ENCODE measurements at regions not wholly inside any gene's neighbourhood (a gene's known extent, or its start where the extent isn't known, plus 50 kb on each side); places are given as distances from the start of the nearest gene placed in this dataset.
A peak's percentile ranks its signal among the peaks of the same experiment; 100 is the strongest.

- Mint-ChIP-seq H3K4me3 (no peak overlapping the region), H3K27me3 (no peaks in the 10 kb centered on the region), H3K36me3 (no peaks in the 10 kb centered on the region), H3K9me3 (peaks cover 0 to 6% (median 0%) of the 10 kb centered on the region in 7 donors), H3K4me1 (no peaks in the 10 kb centered on the region), H3K27ac (no peak overlapping the region)
- no peaks in the 10 kb centered on the region for H3K36me3 ChIP-seq (ENCODE audit: control insufficient read depth, insufficient read depth, low read length)
- no peak overlapping the region for H3K27ac ChIP-seq (ENCODE audit: insufficient read depth, low read length, poor library complexity, severe bottlenecking)
- H3K4me3 ChIP-seq (ENCODE audit: low read depth, low read length) = no peak overlapping the region
- DNase-seq (no peak), ATAC-seq (ENCODE audit: low read depth in 2 of 2) (no peak)
- H3K4me1 ChIP-seq (ENCODE audit: control insufficient read depth, insufficient read depth, low read length, poor library complexity, severe bottlenecking) = no peaks in the 10 kb centered on the region
- H3K9me3 ChIP-seq (ENCODE audit: control insufficient read depth in 2 of 2, low read length in 2 of 2) = no peaks in the 10 kb centered on the region
- no peaks in the 10 kb centered on the region for H3K27me3 ChIP-seq (ENCODE audit: control insufficient read depth, insufficient read depth, low read length)
These were observed 75.3 kb upstream of the C1QTNF7 start for GRCh38 chr4:15352524-15352923.

GRCh38 chr4:15353207-15353606 lies 74.6 kb upstream of the C1QTNF7 start:
- Mint-ChIP-seq H3K4me1 (no peaks in the 10 kb centered on the region), H3K27ac (no peak overlapping the region), H3K36me3 (no peaks in the 10 kb centered on the region), H3K27me3 (no peaks in the 10 kb centered on the region), H3K4me3 (no peak overlapping the region), H3K9me3 (peaks cover 0 to 8% (median 0%) of the 10 kb centered on the region in 7 donors)
- Histone ChIP-seq H3K4me1 (ENCODE audit: control insufficient read depth, insufficient read depth, low read length, poor library complexity, severe bottlenecking) (no peaks in the 10 kb centered on the region), H3K27ac (ENCODE audit: insufficient read depth, low read length, poor library complexity, severe bottlenecking) (no peak overlapping the region), H3K36me3 (ENCODE audit: control insufficient read depth, insufficient read depth, low read length) (no peaks in the 10 kb centered on the region), H3K9me3 (ENCODE audit: control insufficient read depth in 2 of 2, low read length in 2 of 2) (no peaks in the 10 kb centered on the region), H3K27me3 (ENCODE audit: control insufficient read depth, insufficient read depth, low read length) (no peaks in the 10 kb centered on the region), H3K4me3 (ENCODE audit: low read depth, low read length) (no peak overlapping the region)
- DNase-seq (no peak), ATAC-seq (ENCODE audit: low read depth in 2 of 2) (no peak)

- H3K9me3 Mint-ChIP-seq = peaks cover 0 to 8% (median 0%) of the 10 kb centered on the region in 7 donors
- Histone ChIP-seq H3K27ac (ENCODE audit: insufficient read depth, low read length, poor library complexity, severe bottlenecking) (no peak overlapping the region), H3K4me1 (ENCODE audit: control insufficient read depth, insufficient read depth, low read length, poor library complexity, severe bottlenecking) (no peaks in the 10 kb centered on the region), H3K4me3 (ENCODE audit: low read depth, low read length) (no peak overlapping the region), H3K36me3 (ENCODE audit: control insufficient read depth, insufficient read depth, low read length) (no peaks in the 10 kb centered on the region), H3K27me3 (ENCODE audit: control insufficient read depth, insufficient read depth, low read length) (no peaks in the 10 kb centered on the region), H3K9me3 (ENCODE audit: control insufficient read depth in 2 of 2, low read length in 2 of 2) (no peaks in the 10 kb centered on the region)
- no peaks in the 10 kb centered on the region for H3K27me3 Mint-ChIP-seq
- H3K27ac Mint-ChIP-seq = peak overlapping the region in 1 of 3 donors; percentile 25
- H3K36me3 Mint-ChIP-seq = no peaks in the 10 kb centered on the region
- no peak for DNase-seq
- ATAC-seq (ENCODE audit: low read depth in 2 of 2) = no peak
- no peaks in the 10 kb centered on the region for H3K4me1 Mint-ChIP-seq
- H3K4me3 Mint-ChIP-seq = no peak overlapping the region
These were observed 73.2 kb upstream of the C1QTNF7 start for GRCh38 chr4:15354371-15355297.

- H3K27me3 ChIP-seq (ENCODE audit: control insufficient read depth, insufficient read depth, low read length) = peaks cover 3% of the 10 kb centered on the region
- Mint-ChIP-seq H3K27ac (no peak overlapping the region), H3K27me3 (peaks cover 5% of the 10 kb centered on the region), H3K4me1 (no peaks in the 10 kb centered on the region), H3K36me3 (no peaks in the 10 kb centered on the region), H3K4me3 (no peak overlapping the region), H3K9me3 (peaks cover 0 to 7% (median 0%) of the 10 kb centered on the region in 7 donors)
- H3K9me3 ChIP-seq (ENCODE audit: control insufficient read depth in 2 of 2, low read length in 2 of 2) = no peaks in the 10 kb centered on the region
- no peaks in the 10 kb centered on the region for H3K4me1 ChIP-seq (ENCODE audit: control insufficient read depth, insufficient read depth, low read length, poor library complexity, severe bottlenecking)
- ATAC-seq (ENCODE audit: low read depth in 2 of 2) (no peak), DNase-seq (no peak)
- H3K36me3 ChIP-seq (ENCODE audit: control insufficient read depth, insufficient read depth, low read length) = no peaks in the 10 kb centered on the region
- H3K4me3 ChIP-seq (ENCODE audit: low read depth, low read length) = no peak overlapping the region
- no peak overlapping the region for H3K27ac ChIP-seq (ENCODE audit: insufficient read depth, low read length, poor library complexity, severe bottlenecking)
These were observed 66.3 kb upstream of the C1QTNF7 start for GRCh38 chr4:15361529-15361928.

- Histone ChIP-seq H3K4me1 (ENCODE audit: control insufficient read depth, insufficient read depth, low read length, poor library complexity, severe bottlenecking) (no peaks in the 10 kb centered on the region), H3K4me3 (ENCODE audit: low read depth, low read length) (no peak overlapping the region), H3K9me3 (ENCODE audit: control insufficient read depth in 2 of 2, low read length in 2 of 2) (no peaks in the 10 kb centered on the region), H3K27me3 (ENCODE audit: control insufficient read depth, insufficient read depth, low read length) (peaks cover 3% of the 10 kb centered on the region), H3K27ac (ENCODE audit: insufficient read depth, low read length, poor library complexity, severe bottlenecking) (no peak overlapping the region), H3K36me3 (ENCODE audit: control insufficient read depth, insufficient read depth, low read length) (no peaks in the 10 kb centered on the region)
- H3K36me3 Mint-ChIP-seq = no peaks in the 10 kb centered on the region
- no peaks in the 10 kb centered on the region for H3K4me1 Mint-ChIP-seq
- H3K27me3 Mint-ChIP-seq = peaks cover 5% of the 10 kb centered on the region
- ATAC-seq (ENCODE audit: low read depth in 2 of 2) = no peak
- DNase-seq = no peak
- peaks cover 0 to 7% (median 0%) of the 10 kb centered on the region in 7 donors for H3K9me3 Mint-ChIP-seq
- no peak overlapping the region for H3K27ac Mint-ChIP-seq
- H3K4me3 Mint-ChIP-seq = no peak overlapping the region
These were observed 65.3 kb upstream of the C1QTNF7 start for GRCh38 chr4:15362541-15362940.

GRCh38 chr4:15364183-15364582 lies 63.6 kb upstream of the C1QTNF7 start:
- Mint-ChIP-seq H3K4me3 (no peak overlapping the region), H3K9me3 (peaks cover 0 to 5% (median 0%) of the 10 kb centered on the region in 7 donors), H3K36me3 (no peaks in the 10 kb centered on the region), H3K27ac (no peak overlapping the region), H3K27me3 (peaks cover 5% of the 10 kb centered on the region), H3K4me1 (no peaks in the 10 kb centered on the region)
- Histone ChIP-seq H3K27ac (ENCODE audit: insufficient read depth, low read length, poor library complexity, severe bottlenecking) (no peak overlapping the region), H3K36me3 (ENCODE audit: control insufficient read depth, insufficient read depth, low read length) (no peaks in the 10 kb centered on the region), H3K9me3 (ENCODE audit: control insufficient read depth in 2 of 2, low read length in 2 of 2) (no peaks in the 10 kb centered on the region), H3K4me1 (ENCODE audit: control insufficient read depth, insufficient read depth, low read length, poor library complexity, severe bottlenecking) (no peaks in the 10 kb centered on the region), H3K27me3 (ENCODE audit: control insufficient read depth, insufficient read depth, low read length) (peaks cover 3% of the 10 kb centered on the region), H3K4me3 (ENCODE audit: low read depth, low read length) (no peak overlapping the region)
- ATAC-seq (ENCODE audit: low read depth in 2 of 2) = no peak
- DNase-seq = no peak

- no peak overlapping the region for H3K4me3 Mint-ChIP-seq
- no peaks in the 10 kb centered on the region for H3K4me1 ChIP-seq (ENCODE audit: control insufficient read depth, insufficient read depth, low read length, poor library complexity, severe bottlenecking)
- H3K9me3 Mint-ChIP-seq = peaks cover 0 to 5% (median 0%) of the 10 kb centered on the region in 7 donors
- ATAC-seq (ENCODE audit: low read depth in 2 of 2) = no peak
- no peak overlapping the region for H3K27ac ChIP-seq (ENCODE audit: insufficient read depth, low read length, poor library complexity, severe bottlenecking)
- H3K9me3 ChIP-seq (ENCODE audit: control insufficient read depth in 2 of 2, low read length in 2 of 2) = no peaks in the 10 kb centered on the region
- peaks cover under 1% of the 10 kb centered on the region for H3K27me3 Mint-ChIP-seq
- H3K27me3 ChIP-seq (ENCODE audit: control insufficient read depth, insufficient read depth, low read length) = peaks cover 3% of the 10 kb centered on the region
- no peak overlapping the region for H3K4me3 ChIP-seq (ENCODE audit: low read depth, low read length)
- H3K36me3 ChIP-seq (ENCODE audit: control insufficient read depth, insufficient read depth, low read length) = no peaks in the 10 kb centered on the region
- H3K27ac Mint-ChIP-seq = no peak overlapping the region
- H3K36me3 Mint-ChIP-seq = no peaks in the 10 kb centered on the region
- no peaks in the 10 kb centered on the region for H3K4me1 Mint-ChIP-seq
- DNase-seq = no peak
These were observed 62.2 kb upstream of the C1QTNF7 start for GRCh38 chr4:15365641-15366040.

- H3K9me3 ChIP-seq (ENCODE audit: control insufficient read depth in 2 of 2, low read length in 2 of 2) = no peaks in the 10 kb centered on the region
- no peaks in the 10 kb centered on the region for H3K36me3 Mint-ChIP-seq
- no peaks in the 10 kb centered on the region for H3K27me3 Mint-ChIP-seq
- no peaks in the 10 kb centered on the region for H3K36me3 ChIP-seq (ENCODE audit: control insufficient read depth, insufficient read depth, low read length)
- H3K4me1 ChIP-seq (ENCODE audit: control insufficient read depth, insufficient read depth, low read length, poor library complexity, severe bottlenecking) = no peaks in the 10 kb centered on the region
- ATAC-seq (ENCODE audit: low read depth in 2 of 2) (no peak), DNase-seq (no peak)
- no peak overlapping the region for H3K4me3 Mint-ChIP-seq
- H3K4me1 Mint-ChIP-seq = no peaks in the 10 kb centered on the region
- H3K27me3 ChIP-seq (ENCODE audit: control insufficient read depth, insufficient read depth, low read length) = peaks cover 3% of the 10 kb centered on the region
- H3K27ac ChIP-seq (ENCODE audit: insufficient read depth, low read length, poor library complexity, severe bottlenecking) = no peak overlapping the region
- H3K4me3 ChIP-seq (ENCODE audit: low read depth, low read length) = no peak overlapping the region
- no peak overlapping the region for H3K27ac Mint-ChIP-seq
- H3K9me3 Mint-ChIP-seq = peaks cover 0 to 5% (median 0%) of the 10 kb centered on the region in 7 donors
These were observed 61.1 kb upstream of the C1QTNF7 start for GRCh38 chr4:15366721-15367120.
